ENCODE measurements at regions not wholly inside any gene's neighbourhood (a gene's known extent, or its start where the extent isn't known, plus 50 kb on each side); places are given as distances from the start of the nearest gene placed in this dataset.

- no peak for TF ChIP-seq POLR2A (IDR thresholded peaks at IDR 0.05)
- TF ChIP-seq, protein P1, sequence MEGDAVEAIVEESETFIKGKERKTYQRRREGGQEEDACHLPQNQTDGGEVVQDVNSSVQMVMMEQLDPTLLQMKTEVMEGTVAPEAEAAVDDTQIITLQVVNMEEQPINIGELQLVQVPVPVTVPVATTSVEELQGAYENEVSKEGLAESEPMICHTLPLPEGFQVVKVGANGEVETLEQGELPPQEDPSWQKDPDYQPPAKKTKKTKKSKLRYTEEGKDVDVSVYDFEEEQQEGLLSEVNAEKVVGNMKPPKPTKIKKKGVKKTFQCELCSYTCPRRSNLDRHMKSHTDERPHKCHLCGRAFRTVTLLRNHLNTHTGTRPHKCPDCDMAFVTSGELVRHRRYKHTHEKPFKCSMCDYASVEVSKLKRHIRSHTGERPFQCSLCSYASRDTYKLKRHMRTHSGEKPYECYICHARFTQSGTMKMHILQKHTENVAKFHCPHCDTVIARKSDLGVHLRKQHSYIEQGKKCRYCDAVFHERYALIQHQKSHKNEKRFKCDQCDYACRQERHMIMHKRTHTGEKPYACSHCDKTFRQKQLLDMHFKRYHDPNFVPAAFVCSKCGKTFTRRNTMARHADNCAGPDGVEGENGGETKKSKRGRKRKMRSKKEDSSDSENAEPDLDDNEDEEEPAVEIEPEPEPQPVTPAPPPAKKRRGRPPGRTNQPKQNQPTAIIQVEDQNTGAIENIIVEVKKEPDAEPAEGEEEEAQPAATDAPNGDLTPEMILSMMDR (IDR thresholded peaks at IDR 0.05): no peak
Observed at GRCh38 chr11:95556011-95556341, 233.6 kb downstream of the FAM76B start.

Data from lower leg skin (tissue), 3 donors.